ENCODE measurements at regions not wholly inside any gene's neighbourhood (a gene's known extent, or its start where the extent isn't known, plus 50 kb on each side); places are given as distances from the start of the nearest gene placed in this dataset.

DNA sequence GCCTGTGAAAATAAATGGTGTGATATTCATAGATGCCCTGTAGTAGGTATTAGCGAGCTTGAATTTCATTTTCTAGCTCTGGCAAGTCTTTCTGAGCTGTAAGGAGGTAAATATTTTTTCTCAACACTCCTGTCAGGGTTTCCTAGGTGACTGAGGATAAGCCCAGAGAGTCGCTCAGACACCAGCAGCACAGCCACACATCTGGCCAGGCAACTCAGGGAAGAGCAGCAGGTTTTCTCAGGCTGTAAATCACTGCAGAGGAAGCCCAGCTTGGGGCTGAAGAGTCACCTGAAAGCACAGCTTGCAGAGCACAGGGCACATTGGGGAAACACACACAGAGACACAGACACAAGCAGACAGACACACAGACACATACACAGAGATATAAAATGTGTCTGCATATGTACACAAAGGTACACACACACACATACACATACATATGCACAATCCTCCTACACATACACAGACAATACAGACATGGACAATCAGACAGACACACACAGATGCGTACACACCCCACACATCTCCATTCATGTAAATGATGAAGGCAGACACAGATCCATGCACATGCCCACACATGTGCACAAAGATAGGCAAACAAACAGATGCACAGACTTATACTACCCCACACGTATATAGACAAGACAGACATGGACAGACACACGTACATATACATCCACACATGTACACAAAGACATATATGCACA, 232.0 kb upstream of the TMTC1 start:
- DNase-seq (ENCODE audit: low spot score): no peak
- intact Hi-C loops (cut with DNase I): no loop called here

DNA sequence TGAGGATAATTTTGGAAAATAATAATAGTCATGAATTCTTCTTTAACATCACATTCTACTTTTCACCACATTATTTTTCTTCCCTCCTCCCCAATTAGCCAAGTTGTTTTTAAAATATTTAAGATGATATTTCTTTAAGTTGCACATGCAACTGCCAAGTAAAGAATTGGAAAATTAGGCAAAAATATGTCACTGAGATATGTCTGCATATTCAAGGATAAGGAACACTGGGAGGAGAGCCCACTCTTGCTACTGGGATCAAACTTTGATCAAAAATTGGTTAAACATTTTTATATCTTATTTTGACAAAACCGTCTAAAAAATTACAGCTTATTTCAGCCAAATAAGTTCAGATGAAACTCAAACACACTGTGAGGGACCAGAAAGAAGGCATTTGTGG, 231.2 kb upstream of the TMTC1 start:
- intact Hi-C loops (cut with DNase I): no loop called here
- no peak for DNase-seq (ENCODE audit: low spot score)

DNA sequence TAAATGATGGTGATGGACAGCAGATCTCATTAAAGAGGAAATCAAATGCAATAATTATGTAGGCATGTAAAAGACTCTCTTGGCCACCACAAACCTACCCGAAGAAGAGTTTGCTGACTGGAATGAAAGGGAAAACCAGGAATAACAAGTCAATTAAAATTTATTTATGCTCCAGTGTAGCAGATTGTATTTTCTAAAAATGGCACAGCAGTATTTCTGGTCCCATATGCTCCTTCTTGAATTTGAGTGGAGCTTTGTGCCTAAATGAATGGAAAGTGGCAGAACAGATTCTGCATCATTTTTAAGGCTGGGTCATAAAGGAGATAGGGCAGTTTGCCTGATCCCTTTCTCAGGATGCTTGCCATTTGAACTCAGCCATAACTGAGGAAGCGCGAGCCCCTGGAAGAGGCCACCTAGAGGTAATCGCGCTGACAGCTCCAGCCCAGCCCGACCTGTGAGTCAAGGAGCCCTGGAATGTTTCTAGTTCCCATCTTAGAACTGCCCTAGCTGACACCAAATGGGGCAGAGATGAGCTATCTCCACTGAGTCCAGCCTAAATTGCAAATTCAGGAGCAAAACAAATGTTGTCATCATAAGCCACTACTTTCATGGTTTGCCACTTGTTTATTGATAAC, 229.2 kb upstream of the TMTC1 start:
- no peak for DNase-seq (ENCODE audit: low spot score)
- intact Hi-C loops (cut with DNase I): no loop called here

DNA sequence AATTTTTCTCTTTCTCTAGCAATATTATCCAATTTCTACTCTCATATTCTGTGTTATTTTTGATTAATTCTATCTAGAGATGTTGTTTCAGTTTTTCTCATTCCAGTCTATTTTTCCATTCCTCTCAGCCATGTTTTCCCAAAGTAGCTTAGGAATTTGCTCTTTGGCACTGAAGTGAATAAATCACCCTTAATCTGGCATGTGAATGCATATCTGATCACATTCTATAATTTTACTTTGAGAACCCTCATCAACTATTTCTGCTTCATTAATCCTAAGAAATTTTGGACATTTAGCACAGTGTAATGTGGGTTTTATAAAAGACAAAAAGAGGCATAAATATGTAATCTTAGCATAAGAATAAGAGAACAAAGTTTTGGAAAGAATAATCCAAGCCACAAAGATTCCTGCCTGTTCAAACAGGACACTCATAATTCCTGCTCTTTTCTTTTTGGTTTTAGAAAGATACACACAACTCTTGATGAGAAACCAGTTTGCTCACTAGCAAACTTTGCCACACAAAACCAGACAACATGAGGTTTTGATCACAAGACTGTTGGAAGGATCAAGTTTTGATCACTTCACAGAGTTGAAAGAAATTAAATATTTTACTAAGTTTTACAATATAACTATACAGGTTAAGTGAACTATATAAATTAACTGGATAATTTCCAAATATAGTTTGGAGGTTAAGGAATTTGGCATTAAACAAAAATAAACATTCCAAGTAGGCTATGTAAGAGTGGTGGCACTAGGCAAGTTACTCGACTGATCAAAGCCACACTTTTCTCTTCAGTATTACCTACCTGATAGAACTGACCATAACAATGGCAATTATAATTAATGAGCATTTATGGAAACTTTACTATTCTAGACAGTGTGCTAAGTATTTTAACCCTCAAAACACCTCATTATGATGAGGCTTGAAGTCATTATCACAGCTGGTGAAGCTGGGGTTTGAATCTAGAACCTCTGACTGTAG, 226.6 kb upstream of the TMTC1 start:
- DNase-seq (ENCODE audit: low spot score): no peak
- intact Hi-C loops (cut with DNase I): no loop called here

DNA sequence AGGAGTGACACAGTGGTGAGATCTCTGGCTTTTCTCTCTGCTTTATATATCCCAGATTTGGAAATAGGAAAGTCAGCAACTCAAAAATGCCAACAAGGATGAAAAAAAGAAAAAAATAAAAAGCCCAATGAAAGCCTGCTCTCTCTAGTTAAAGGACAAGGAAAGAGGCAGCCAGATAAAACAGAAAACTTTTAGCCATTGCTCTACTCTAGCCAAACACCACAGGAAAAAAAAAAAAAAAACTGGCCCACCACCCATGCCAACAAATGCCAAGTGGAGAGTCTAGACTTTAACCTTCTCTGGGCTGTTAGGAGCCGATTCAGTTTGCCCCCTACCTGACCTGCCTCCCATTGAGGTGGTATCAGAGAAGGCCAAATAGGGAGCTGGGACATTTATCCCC, 222.3 kb upstream of the TMTC1 start:
- intact Hi-C loops (cut with DNase I): no loop called here
- no peak for DNase-seq (ENCODE audit: low spot score)

DNA sequence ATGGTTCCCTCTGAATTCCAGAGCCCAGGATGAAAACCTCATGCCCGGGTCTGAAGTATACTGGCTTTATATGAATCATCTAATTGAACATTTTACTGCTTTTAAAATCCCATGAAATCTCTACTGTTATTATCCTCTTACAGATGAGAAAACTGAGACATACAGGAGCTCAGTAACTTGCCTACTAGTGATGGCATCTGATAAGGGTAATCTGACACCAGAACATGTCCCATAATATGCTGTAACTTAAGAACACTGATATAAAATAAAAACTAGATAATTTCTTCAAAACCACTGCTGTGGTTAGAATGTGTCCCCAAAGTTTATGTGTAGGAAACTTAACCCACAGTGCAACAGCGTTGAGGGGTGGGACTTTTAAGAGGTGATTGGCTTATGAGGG, 219.6 kb upstream of the TMTC1 start:
- intact Hi-C loops (cut with DNase I): no loop called here
- no peak for DNase-seq (ENCODE audit: low spot score)

DNA sequence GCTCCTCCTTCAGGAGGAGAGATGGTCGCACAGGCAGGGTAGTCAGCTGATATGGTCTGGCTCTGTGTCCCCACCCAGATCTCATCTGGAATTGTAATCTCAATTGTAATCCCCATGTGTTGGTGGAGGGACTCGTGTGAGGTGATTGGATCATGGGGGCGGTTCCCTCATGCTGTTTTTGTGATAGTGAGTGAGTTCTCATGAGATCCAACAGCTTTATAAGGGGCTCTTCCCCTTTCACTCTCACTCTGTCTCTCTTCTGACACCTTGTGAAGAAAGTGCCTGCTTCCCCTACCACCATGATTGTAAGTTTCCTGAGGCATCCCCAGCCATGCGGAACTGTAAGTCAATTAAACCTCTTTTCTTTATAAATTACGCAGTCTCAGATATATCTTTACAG, 218.9 kb upstream of the TMTC1 start:
- no peak for DNase-seq (ENCODE audit: low spot score)
- intact Hi-C loops (cut with DNase I): no loop called here

DNA sequence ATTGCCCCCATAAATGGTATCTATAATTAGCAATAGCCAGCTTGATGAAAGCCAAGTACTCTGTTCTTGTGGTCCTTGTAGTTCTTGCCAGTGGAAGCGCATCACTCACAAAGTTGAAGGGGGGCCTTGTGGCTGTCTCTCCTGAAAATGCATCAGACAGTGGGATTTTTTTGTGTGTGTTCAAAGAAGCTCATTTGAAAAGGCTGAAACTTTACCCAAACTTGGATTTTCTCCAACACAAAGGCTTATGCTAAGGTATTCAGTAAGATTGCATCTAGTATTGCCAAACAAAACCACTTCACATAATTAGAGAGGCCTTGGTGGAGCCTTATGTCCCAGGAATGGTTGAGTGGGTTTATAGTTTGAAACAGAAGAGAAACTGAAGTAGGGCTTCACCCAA, 216.7 kb upstream of the TMTC1 start:
- intact Hi-C loops (cut with DNase I): no loop called here
- DNase-seq (ENCODE audit: low spot score): no peak

DNA sequence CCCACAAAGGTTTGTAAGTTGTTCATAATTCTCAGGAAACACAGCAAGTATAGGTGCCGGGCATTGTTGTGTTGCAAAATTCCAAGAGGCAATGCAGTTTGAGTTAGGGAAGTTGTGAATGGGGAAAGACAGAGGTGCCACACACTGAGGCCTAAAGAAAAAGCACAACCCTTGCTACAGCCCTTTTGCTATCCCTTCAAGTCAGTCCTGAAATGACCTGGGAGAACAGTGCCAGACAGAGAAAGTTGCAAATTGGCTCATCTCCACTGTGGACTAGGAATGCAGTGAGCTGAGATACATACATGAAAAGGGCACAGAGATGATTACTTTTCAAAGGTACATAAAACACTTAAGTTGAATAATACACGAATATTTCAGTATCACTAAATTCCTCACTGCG, 213.3 kb upstream of the TMTC1 start:
- intact Hi-C loops (cut with DNase I): no loop called here
- DNase-seq (ENCODE audit: low spot score): no peak

DNA sequence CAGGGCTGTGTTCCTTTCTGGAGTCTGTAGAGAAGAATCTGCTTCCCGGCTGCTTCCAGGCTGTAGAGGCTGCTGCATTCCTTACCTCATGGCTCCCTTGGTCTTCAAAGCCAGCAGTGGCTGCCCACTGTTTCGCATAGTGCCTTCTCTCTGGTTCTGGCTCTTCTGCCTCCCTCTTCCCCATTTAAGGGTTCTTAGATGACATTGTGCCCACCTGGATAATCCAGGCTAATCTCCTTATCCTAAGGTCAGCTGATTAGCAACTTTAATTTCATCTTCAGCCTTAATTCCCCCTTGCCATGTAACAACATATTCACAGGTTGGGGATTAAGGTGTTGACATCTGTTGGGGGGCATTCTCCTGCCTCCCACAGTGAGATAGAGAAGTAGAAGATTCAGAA, 208.6 kb upstream of the TMTC1 start:
- intact Hi-C loops (cut with DNase I): no loop called here
- no peak for DNase-seq (ENCODE audit: low spot score)

DNA sequence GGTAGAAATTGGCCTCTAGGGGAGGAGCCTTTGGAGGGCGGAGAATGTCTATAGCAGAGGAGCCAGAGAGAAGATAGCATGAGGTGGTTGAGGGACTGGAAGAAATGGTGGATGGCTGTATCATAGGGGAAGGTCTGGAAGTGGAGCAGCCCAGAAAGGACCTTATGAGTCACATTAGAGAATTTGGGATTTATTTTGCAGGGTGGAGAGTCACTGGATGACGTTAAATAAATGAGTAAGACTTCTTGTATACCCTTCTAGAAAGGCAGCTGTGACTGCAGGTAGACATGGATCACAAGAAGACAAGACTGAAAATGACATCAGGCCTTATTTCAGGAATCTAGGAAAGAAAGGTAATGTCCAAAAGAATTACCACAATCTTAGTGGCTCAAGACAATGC, 208.2 kb upstream of the TMTC1 start:
- intact Hi-C loops (cut with DNase I): no loop called here
- DNase-seq (ENCODE audit: low spot score): no peak

DNA sequence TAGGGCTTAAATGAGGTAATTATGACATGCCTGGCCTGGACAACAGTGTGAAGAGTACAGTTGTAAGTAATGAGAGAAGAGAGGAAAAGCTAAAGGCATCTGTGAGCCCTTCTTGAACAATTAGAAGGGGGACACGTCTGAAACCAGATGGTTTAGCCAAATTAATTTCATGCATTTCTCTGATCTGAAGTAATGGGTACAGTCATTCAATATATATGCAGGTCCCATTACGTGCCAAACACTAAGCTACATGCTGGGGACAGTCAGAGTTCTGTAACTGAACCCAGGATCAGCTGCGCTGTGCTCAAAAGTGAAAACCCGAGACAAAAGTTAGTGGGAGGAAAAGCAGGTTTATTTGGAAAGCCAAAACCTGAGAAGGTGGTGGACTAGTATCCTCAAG, 207.2 kb upstream of the TMTC1 start:
- intact Hi-C loops (cut with DNase I): no loop called here
- DNase-seq (ENCODE audit: low spot score): no peak

DNA sequence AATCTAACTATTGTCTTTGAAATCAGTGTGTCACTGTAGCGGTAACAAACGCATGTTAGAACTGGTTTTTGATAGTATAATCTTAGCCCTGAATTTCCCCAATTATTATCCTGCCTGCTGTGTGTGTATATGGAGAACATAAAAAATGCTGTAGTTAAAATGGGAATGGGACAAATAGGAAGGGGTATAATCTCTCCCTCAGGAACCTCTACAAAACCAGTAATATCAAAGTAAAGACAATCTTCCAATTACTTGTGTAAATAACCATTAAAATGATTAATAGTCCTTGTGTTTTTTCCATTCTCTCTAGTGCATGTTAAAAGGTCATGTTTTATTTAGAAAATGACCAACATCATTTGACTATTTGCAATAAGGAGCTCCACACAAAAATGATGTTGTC, 200.1 kb upstream of the TMTC1 start:
- DNase-seq (ENCODE audit: low spot score): no peak
- intact Hi-C loops (cut with DNase I): no loop called here

DNA sequence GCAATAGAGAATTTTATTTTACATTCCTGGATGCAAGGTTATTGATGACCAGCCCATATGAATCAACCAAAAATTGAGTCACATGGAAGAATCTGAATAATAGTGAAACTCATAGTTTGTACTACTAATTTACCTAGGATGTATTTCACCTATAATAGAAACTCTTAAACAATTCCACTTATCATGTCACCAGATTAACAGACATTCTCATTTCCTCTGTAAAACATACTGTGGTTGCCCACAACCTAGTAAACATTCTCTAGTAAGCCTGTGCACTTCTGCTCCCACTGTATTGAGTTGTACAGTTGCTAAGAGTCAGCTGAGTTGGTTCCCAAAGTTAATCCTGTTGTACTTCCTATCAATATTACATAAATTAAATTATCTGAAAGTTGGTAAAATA, 196.6 kb upstream of the TMTC1 start:
- DNase-seq (ENCODE audit: low spot score): no peak
- intact Hi-C loops (cut with DNase I): no loop called here

DNA sequence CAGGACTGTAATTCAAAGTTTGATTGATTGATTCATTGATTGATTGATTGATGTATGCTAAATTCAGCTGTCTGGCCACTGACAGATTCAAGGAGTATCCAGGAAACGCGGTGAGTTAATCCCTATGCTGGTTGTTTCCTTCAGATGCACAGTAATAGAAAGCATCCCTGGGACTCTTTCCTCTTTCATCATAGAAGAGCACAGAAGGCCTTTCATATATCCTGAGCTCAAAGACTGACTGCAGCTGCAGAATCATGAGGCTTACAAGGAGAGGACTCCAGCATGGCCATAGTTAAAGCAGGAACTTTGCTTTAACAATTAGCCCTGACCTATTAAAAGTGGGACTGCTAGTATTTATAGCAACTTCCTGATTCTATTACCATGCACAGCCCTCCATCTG, 187.7 kb upstream of the TMTC1 start:
- intact Hi-C loops (cut with DNase I): no loop called here

DNA sequence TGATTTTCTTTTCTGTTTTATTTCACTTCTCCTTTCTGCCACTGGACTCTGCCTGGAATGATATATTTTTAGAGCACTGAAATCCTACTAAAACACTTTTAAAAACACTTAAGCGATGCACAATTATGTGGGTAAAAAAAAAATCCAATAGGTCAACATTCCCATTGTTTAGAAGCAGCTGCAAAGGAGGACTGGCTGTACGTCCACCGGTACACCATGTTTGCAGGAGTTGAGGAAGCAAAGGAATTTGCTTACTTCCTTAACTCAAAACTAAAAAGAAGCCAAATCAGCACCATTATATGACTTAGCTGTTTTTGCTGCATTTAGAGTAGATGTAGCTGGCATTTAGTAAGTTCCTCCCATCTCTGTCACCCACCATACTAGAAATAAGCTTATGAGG, 186.8 kb upstream of the TMTC1 start:
- DNase-seq (ENCODE audit: low spot score): no peak

More for the DNA sequence above, 187.7 kb upstream of the TMTC1 start:
- no peak for DNase-seq (ENCODE audit: low spot score)

DNA sequence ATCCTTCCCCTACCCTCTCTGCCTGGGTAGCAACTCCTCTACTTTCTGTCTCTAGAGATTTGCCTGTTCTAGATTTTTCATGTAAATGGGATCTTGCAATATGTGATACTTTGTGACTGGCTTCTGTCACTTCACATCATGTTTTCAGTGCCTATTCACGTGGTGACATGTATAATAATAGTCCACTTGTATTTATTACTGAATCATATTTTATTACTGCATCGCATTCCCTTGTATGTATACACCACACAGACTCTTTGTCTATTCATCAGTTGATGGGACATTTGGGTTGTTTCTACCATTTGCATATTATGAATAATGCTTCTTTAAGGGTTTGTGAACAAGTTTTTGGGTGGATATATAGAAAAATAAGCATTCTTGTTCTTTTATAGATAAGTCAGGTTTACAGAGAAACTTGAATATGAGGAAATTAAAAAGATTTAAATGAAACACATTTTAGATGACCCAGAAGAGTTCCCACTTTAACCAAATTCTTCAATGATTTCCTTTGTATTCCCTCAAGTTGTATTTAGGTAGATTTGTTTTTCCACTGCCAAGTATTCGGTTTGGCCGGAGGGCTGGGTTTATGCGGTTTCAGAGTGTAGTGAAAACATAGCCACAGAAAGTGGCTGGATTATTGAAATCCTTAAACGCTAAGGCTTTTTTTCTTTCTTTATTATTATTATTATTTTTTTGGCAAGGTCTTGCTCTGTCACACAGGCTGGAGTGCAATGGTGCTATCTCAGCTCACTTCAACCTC, 178.7 kb upstream of the TMTC1 start:
- DNase-seq (ENCODE audit: low spot score): no peak
- intact Hi-C loops (cut with DNase I): no loop called here

More for the DNA sequence above, 186.8 kb upstream of the TMTC1 start:
- intact Hi-C loops (cut with DNase I): no loop called here

DNA sequence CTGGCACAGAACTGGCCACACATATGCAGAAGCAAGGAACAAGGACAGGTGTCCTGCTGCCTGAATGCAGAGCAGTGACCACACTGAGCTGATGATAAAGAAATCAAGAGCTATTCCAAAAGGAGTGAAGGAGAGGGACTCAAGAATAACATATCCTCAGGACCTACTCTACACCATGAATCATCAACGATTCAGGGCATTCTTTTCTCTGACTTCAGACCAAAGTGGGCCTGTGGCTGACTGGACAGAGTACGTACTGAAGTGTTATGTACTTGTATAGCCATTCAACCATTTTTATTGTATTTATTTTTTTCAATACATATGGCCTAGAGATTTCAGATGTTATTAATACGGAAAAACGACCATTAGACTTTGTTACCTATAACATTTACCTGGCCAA, 177.5 kb upstream of the TMTC1 start:
- intact Hi-C loops (cut with DNase I): no loop called here
- no peak for DNase-seq (ENCODE audit: low spot score)

DNA sequence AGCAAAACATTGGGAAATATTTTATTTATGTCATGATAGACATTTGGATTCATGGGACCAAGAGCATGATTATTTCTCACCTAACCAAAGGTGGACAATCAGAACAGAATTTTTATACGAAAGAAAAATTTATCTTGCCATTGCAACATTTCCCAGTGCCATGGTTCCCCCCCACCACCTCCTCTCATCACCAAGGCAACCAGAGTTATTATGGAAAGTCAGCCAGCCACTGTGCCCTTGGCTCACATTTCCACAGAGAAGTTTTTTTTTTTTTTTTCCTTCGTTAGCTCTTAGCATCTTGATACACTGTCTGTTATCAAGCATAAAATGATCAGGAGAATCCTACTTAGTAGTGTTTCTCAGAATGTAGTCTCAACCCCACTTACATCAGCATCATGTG, 176.4 kb upstream of the TMTC1 start:
- intact Hi-C loops (cut with DNase I): no loop called here
- DNase-seq (ENCODE audit: low spot score): no peak

DNA sequence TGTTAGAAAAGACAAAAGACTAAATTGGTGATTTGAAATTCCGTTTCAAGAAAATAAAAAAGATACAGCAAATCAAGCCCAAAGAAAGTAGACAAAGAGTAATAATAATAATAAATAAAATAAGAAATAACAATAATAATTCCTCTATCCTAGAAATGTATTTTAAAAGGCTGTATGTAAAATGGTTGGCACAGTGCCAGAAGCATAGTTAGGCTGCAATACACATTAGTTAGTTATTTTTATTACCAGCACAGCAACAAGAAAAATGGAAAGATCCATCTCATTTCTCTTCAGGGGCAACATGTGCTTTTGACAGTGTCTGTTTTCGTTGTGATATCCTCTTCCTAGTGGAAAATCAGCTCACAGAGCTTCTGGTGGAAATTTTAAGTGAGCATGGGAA, 174.1 kb upstream of the TMTC1 start:
- intact Hi-C loops (cut with DNase I): no loop called here
- no peak for DNase-seq (ENCODE audit: low spot score)

All from posterior vena cava (tissue), 2 donors.